ENCODE measurements at regions not wholly inside any gene's neighbourhood (a gene's known extent, or its start where the extent isn't known, plus 50 kb on each side); places are given as distances from the start of the nearest gene placed in this dataset.
A peak's percentile ranks its signal among the peaks of the same experiment; 100 is the strongest.

GRCh38 chr5:110855961-110856360, 117.2 kb downstream of the SLC25A46 start (continued):
- TF ChIP-seq CSRNP3 (CRISPR knock-in tag; IDR thresholded peaks at IDR 0.05) (no peak), BACH2 (CRISPR knock-in tag; IDR thresholded peaks at IDR 0.05; ENCODE audit: borderline replicate concordance) (no peak), ARNTL (CRISPR knock-in tag; IDR thresholded peaks at IDR 0.05; ENCODE audit: borderline replicate concordance, low read depth) (no peak), ZNF8 (CRISPR knock-in tag; IDR thresholded peaks at IDR 0.05) (no peak)

GRCh38 chr5:110865400-110866094, 126.7 kb downstream of the SLC25A46 start:
- TF ChIP-seq, protein P1, sequence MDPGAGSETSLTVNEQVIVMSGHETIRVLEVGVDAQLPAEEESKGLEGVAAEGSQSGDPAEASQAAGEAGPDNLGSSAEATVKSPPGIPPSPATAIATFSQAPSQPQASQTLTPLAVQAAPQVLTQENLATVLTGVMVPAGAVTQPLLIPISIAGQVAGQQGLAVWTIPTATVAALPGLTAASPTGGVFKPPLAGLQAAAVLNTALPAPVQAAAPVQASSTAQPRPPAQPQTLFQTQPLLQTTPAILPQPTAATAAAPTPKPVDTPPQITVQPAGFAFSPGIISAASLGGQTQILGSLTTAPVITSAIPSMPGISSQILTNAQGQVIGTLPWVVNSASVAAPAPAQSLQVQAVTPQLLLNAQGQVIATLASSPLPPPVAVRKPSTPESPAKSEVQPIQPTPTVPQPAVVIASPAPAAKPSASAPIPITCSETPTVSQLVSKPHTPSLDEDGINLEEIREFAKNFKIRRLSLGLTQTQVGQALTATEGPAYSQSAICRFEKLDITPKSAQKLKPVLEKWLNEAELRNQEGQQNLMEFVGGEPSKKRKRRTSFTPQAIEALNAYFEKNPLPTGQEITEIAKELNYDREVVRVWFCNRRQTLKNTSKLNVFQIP (CRISPR knock-in tag; IDR thresholded peaks at IDR 0.05; ENCODE audit: borderline replicate concordance, low read depth) = no peak
- TF ChIP-seq ZNF8 (CRISPR knock-in tag; IDR thresholded peaks at IDR 0.05) = no peak
- TF ChIP-seq CSDC2 (CRISPR knock-in tag; IDR thresholded peaks at IDR 0.05) = no peak
- ATAC-seq = peak; percentile 76

DNA sequence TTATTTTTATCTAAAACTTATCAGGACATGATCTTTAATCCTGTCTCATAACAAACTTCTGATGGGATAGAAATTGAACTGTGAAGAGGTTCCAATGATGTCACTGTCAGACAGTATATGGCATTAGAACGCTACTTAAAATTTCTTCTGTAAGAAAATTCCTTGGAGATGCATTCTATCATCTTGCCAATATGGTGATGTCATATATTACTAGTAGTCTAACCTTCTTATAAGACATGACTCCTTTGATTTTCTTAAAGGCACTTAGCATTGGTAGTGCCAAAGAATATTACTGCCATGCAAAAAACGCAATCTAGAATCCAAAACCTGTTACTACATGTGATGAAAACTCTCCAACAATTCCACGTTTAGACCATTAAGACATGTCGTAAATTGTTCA, 131.1 kb downstream of the SLC25A46 start:
- TF ChIP-seq, protein P2, sequence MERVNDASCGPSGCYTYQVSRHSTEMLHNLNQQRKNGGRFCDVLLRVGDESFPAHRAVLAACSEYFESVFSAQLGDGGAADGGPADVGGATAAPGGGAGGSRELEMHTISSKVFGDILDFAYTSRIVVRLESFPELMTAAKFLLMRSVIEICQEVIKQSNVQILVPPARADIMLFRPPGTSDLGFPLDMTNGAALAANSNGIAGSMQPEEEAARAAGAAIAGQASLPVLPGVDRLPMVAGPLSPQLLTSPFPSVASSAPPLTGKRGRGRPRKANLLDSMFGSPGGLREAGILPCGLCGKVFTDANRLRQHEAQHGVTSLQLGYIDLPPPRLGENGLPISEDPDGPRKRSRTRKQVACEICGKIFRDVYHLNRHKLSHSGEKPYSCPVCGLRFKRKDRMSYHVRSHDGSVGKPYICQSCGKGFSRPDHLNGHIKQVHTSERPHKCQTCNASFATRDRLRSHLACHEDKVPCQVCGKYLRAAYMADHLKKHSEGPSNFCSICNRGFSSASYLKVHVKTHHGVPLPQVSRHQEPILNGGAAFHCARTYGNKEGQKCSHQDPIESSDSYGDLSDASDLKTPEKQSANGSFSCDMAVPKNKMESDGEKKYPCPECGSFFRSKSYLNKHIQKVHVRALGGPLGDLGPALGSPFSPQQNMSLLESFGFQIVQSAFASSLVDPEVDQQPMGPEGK (CRISPR knock-in tag; IDR thresholded peaks at IDR 0.05; ENCODE audit: borderline replicate concordance) = no peak
- TF ChIP-seq ARNTL (CRISPR knock-in tag; IDR thresholded peaks at IDR 0.05; ENCODE audit: borderline replicate concordance, low read depth) (no peak), ZNF70 (CRISPR knock-in tag; IDR thresholded peaks at IDR 0.05) (no peak), TSHZ2 (CRISPR knock-in tag; IDR thresholded peaks at IDR 0.05) (no peak), TCF4 (CRISPR knock-in tag; IDR thresholded peaks at IDR 0.05; ENCODE audit: borderline replicate concordance) (no peak), SNAI2 (CRISPR knock-in tag; IDR thresholded peaks at IDR 0.05) (no peak), ZNF8 (CRISPR knock-in tag; IDR thresholded peaks at IDR 0.05) (no peak)
- TF ChIP-seq, protein P1 (CRISPR knock-in tag; IDR thresholded peaks at IDR 0.05; ENCODE audit: borderline replicate concordance, low read depth) = no peak
- TF ChIP-seq, protein P3, sequence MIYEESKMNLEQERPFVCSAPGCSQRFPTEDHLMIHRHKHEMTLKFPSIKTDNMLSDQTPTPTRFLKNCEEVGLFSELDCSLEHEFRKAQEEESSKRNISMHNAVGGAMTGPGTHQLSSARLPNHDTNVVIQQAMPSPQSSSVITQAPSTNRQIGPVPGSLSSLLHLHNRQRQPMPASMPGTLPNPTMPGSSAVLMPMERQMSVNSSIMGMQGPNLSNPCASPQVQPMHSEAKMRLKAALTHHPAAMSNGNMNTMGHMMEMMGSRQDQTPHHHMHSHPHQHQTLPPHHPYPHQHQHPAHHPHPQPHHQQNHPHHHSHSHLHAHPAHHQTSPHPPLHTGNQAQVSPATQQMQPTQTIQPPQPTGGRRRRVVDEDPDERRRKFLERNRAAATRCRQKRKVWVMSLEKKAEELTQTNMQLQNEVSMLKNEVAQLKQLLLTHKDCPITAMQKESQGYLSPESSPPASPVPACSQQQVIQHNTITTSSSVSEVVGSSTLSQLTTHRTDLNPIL (CRISPR knock-in tag; IDR thresholded peaks at IDR 0.05; ENCODE audit: low read depth) = no peak
- no peak for ATAC-seq

GRCh38 chr5:110872200-110872599, 133.4 kb downstream of the SLC25A46 start:
- no peak for ATAC-seq
- TF ChIP-seq, protein P3 (CRISPR knock-in tag; IDR thresholded peaks at IDR 0.05; ENCODE audit: low read depth) = no peak
- no peak for TF ChIP-seq OSR1 (CRISPR knock-in tag; IDR thresholded peaks at IDR 0.05)
- TF ChIP-seq CSRNP3 (CRISPR knock-in tag; IDR thresholded peaks at IDR 0.05) = no peak
- TF ChIP-seq, protein P1 (CRISPR knock-in tag; IDR thresholded peaks at IDR 0.05; ENCODE audit: borderline replicate concordance, low read depth) = no peak
- no peak for TF ChIP-seq ZFP3 (CRISPR knock-in tag; IDR thresholded peaks at IDR 0.05)
- TF ChIP-seq TCF4 (CRISPR knock-in tag; IDR thresholded peaks at IDR 0.05; ENCODE audit: borderline replicate concordance) = no peak
- TF ChIP-seq ZC3H10 (CRISPR knock-in tag; IDR thresholded peaks at IDR 0.05) = no peak

Measured in SK-N-SH treated with all-trans-retinoic acid at 6 μM for 48 hours (cell line).